ENCODE measurements at regions not wholly inside any gene's neighbourhood (a gene's known extent, or its start where the extent isn't known, plus 50 kb on each side); places are given as distances from the start of the nearest gene placed in this dataset.
"Not testable (repeated sequence)": the region's sequence is repeated elsewhere in the genome, so short reads cannot be mapped to it uniquely, and the experiment has no call there.

- ATAC-seq (no peak), DNase-seq (no peak)
- intact Hi-C loops (cut with DNase I, micrococcal nuclease), result no loop called here
Measured at GRCh38 chr3:40689837-40690236, 165.1 kb downstream of the ZNF621 start.

DNA sequence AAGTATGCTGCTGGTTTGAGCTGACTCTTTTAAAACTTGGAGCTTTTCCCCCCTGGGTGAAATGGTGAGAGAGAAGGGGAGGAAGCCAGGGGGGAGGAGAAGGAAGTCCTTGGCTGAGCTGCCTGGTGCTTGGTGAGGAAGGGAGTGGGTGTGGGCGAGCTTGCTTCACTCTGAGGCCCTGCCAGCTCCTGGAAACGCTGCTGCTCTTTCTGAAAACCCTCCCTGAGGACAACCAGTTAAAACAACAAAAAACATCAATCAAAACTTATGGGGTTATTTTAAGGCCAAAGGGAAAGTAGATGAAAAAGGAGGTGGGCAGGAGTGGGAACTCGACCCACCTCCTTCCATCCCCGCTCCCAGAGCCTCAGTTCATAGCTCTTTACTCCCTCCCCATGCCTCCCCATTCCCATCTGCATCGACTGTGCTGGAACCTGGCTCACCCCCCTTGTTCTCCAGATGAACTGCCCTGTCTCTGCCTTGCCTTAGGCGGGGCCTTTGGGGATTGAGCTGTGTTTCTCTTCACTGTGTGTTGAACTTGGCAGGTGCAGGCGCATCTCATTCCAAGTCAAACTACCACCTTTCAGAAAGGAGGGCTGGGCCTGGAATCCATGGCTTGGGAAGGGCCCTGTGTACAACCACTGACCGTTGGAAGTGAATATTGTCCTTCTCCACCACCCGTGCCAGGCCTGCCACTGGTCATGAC lies 166.1 kb downstream of the ZNF621 start:
- peak; percentile 95 for ATAC-seq
- intact Hi-C loops (cut with DNase I, micrococcal nuclease), result no loop called here
- peak; percentile 54 to 79 for DNase-seq

GRCh38 chr3:40691452-40691861 lies 166.7 kb downstream of the ZNF621 start:
- ATAC-seq (peak; percentile 52), DNase-seq (no peak)

DNA sequence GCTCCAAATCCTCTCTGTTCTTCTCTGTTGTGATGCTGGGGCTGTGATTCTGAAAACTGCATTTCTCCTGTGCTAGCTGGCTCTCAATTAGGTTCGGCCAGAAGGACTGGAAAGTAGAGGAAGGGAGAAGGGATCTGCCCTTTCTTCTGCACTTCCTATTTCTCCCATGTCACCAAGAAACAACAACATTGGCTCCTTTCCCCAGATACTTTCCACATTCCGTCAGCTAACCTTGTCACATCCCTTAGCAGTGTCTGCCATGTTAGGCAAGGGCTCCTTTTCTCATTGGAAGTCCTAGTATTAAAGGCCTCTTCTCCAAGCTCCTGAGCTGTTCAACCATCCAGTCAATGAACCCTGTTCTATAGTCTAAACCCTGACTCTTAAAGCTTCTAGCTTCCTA lies 171.1 kb downstream of the ZNF621 start:
- intact Hi-C loops (cut with DNase I, micrococcal nuclease), result no loop called here
- DNase-seq (no peak), ATAC-seq (no peak)

More at GRCh38 chr3:40691452-40691861, 166.7 kb downstream of the ZNF621 start:
- intact Hi-C loops (cut with DNase I, micrococcal nuclease), result no loop called here

- ATAC-seq; intact Hi-C loops (cut with DNase I, micrococcal nuclease); DNase-seq: not testable (repeated sequence)
Measured at GRCh38 chr3:40698611-40699010, 173.9 kb downstream of the ZNF621 start.

DNA sequence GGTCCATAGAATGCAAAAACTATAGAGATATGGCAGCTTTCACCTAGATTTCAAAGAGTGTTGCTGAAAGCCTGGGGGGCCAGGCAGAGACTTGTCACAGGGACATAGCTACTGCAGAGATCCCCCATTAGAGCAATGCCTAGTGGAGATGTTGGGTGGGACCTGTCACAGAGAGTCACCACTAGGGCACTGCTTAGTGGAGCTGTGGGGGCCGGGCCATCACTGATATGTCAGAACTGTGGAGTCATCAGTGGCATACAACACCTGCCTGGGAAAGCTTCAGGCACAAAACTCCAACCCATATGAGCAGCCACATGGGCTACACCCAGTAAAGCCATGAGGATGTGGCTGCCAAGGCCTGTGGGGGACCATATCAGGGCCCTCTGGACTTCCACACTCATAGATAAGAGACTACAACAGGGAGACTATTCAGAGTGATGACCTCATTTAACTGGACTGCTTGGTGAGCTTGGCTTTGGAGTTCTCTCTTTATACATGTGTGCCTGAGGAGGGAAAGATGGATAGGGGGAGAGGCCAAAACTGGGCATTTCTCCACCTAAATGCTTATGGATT lies 176.3 kb downstream of the ZNF621 start:
- no peak for ATAC-seq
- intact Hi-C loops (cut with DNase I, micrococcal nuclease), result no loop called here
- no peak for DNase-seq

DNA sequence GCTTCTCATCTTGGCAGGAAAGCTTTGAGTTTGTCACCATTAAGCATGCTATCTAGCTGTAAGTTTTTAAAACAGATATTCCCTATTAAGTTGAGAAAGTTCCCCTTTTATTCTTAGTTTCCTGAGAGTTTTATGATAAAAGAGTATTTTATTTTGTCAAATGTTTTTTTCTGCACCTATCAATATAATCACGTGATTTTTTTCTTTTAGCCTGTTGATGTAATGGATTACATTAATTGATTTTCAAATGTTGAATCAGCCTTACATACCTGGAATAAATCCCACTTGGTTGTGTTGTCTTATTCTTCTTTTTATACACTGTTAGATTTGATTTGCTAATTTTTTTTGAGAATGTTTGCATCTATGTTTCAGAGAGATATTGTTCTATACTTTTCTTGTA lies 179.5 kb downstream of the ZNF621 start:
- ATAC-seq (no peak), DNase-seq (no peak)
- intact Hi-C loops (cut with DNase I, micrococcal nuclease), result no loop called here

- ATAC-seq, result peak; percentile 94
- intact Hi-C loops (cut with DNase I, micrococcal nuclease), result no loop called here
- no peak for DNase-seq
Measured at GRCh38 chr3:40705663-40706062, 180.9 kb downstream of the ZNF621 start.

- intact Hi-C loops (cut with DNase I, micrococcal nuclease), result loop anchor here in 1 of 2 donors (10.0 kb wide), 1 partner anchor 1171 kb away; no protein-coding TSS in a partner anchor
- peak; percentile 91 for ATAC-seq
- no peak for DNase-seq
Measured at GRCh38 chr3:40713306-40713705, 188.5 kb downstream of the ZNF621 start.

DNA sequence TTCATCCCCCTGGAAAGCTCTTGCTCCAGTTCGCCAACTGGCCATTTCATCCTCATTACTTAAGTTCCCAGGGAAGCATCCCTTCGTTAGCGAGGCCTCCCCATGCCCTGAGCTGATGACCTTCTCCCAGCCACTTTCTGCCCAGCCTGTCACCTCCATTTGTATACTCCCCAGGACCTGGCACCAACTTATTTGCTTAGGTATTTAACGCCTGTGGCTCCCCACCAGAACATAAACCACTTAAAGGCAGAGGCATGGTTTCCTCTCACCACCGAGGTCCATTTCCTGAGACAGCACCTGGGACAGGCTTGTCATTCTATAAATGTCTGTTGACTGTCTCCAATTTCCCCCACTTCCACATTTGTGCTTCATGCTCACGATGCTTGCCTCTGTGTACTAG lies 189.0 kb downstream of the ZNF621 start:
- intact Hi-C loops (cut with DNase I, micrococcal nuclease), result loop anchor here in 1 of 2 donors (10.0 kb wide), 1 partner anchor 1171 kb away; no protein-coding TSS in a partner anchor
- DNase-seq (no peak), ATAC-seq (no peak)

DNA sequence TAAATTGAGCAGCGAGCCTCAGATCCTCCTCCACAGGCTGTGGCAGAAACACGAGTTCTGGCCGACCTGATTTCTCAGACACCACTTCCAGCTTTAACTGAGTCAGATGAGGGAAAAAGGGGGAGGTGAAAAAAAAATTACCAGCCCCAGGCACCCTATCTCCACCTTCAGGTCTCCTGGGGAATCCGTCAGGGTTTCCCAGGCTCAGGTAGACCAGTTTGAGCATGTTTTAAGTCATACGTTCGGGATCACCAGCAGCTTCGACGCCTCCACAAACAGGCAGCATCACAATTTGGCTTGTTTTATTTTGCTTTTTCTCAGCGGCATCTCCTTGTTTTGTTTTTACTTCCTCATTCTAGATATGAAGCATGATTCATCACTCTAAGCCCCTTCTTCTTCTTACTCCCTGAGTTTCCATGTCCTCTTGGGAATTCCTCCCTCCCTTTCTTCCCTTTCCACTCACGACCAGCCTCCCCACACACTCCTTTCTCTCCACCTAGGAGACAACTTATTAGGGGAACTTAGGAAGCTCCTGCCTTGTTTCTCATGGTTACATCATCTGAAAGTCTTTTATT lies 190.1 kb downstream of the ZNF621 start:
- ATAC-seq (no peak), DNase-seq (no peak)
- intact Hi-C loops (cut with DNase I, micrococcal nuclease), result loop anchor here in 1 of 2 donors (10.0 kb wide), 1 partner anchor 1170 kb away; no protein-coding TSS in a partner anchor

- ATAC-seq, result no peak
Measured at GRCh38 chr3:40715551-40715950, 190.8 kb downstream of the ZNF621 start.

GRCh38 chr3:40717471-40717870 lies 192.7 kb downstream of the ZNF621 start:
- intact Hi-C loops (cut with DNase I, micrococcal nuclease), result loop anchor here in 1 of 2 donors (10.0 kb wide), 1 partner anchor 1167 kb away; no protein-coding TSS in a partner anchor
- ATAC-seq (no peak), DNase-seq (no peak)

More at GRCh38 chr3:40715551-40715950, 190.8 kb downstream of the ZNF621 start:
- no peak for DNase-seq
- intact Hi-C loops (cut with DNase I, micrococcal nuclease), result loop anchor here in 1 of 2 donors (10.0 kb wide), 1 partner anchor 1169 kb away; no protein-coding TSS in a partner anchor

GRCh38 chr3:40718209-40718608 lies 193.4 kb downstream of the ZNF621 start:
- no peak for ATAC-seq
- DNase-seq, result no peak
- intact Hi-C loops (cut with DNase I, micrococcal nuclease), result loop anchor here in 1 of 2 donors (10.0 kb wide), 1 partner anchor 1167 kb away; no protein-coding TSS in a partner anchor

GRCh38 chr3:40718681-40719080 lies 193.9 kb downstream of the ZNF621 start:
- ATAC-seq (no peak), DNase-seq (no peak)
- intact Hi-C loops (cut with DNase I, micrococcal nuclease), result loop anchor here in 1 of 2 donors (10.0 kb wide), 1 partner anchor 1166 kb away; no protein-coding TSS in a partner anchor

DNA sequence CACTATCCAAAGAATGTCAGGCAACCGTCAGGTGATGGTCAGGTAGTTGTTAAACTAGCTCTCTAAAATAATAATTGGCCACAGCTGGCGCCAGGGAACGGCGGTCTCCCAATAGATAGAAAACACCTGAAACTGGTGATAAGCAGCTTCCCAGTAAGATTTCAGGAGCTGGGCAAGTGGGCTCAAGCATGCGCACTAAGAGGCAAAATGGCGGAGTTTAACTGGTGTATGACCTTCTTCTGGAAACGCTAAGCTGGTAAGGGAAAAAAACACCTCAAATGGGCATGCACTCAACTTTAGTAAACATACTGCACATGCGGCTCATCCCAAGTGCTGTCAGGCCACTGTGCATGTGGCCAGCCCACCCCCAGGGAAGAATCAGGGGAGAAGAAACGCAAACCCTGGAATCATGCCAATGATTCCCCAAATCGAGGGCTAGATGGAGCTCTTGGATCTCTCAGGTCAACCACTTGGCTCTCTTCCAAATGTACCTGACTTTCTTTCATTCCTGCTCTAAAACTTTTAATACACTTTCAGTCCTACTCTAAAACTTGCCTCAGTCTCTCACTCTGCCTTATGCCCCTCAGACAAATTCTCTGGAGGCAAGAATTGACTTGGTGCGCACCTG lies 195.0 kb downstream of the ZNF621 start:
- DNase-seq (no peak), ATAC-seq (peak; percentile 59)

GRCh38 chr3:40720341-40720740 lies 195.6 kb downstream of the ZNF621 start:
- ATAC-seq, result no peak
- no peak for DNase-seq
- intact Hi-C loops (cut with DNase I, micrococcal nuclease), result no loop called here

More for the DNA sequence above, 195.0 kb downstream of the ZNF621 start:
- intact Hi-C loops (cut with DNase I, micrococcal nuclease), result loop anchor here in 1 of 2 donors (10.0 kb wide), 1 partner anchor 1165 kb away; no protein-coding TSS in a partner anchor

GRCh38 chr3:40720863-40721262 lies 196.1 kb downstream of the ZNF621 start:
- intact Hi-C loops (cut with DNase I, micrococcal nuclease), result no loop called here
- DNase-seq, result no peak
- ATAC-seq, result no peak

DNA sequence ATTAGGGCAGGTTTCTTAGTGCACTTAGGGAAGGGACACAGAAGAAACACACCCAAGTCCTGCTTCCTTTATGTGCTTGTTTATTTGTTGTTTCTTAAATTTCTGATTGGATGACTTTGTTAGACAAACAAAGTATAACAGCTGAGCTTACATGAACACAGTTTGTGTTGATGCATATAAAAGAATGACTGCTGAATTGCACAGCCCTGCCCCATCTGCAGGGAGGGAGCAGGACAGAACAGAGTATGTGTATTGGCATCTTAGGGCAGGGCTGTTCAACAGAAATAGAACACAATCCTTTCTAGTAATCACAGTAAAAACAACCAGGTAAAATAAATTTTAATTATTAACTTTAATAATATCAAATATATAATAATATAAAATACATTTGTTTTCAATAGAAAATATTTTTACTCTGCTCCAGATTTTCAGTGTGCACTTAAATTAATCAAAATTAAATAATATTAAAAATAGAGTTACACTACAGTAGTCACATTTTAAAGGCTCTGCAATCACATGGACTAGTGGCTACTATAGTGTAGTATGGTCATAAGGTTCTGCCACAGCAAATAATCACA lies 198.4 kb downstream of the ZNF621 start:
- intact Hi-C loops (cut with DNase I, micrococcal nuclease), result no loop called here
- ATAC-seq (peak; percentile 78), DNase-seq (no peak)
